Pancreas (tissue), 10 donors: ENCODE measurements at regions not wholly inside any gene's neighbourhood (a gene's known extent, or its start where the extent isn't known, plus 50 kb on each side); places are given as distances from the start of the nearest gene placed in this dataset.

Experiments
- ATAC-seq, 4 donors: fragments of 200-7000 bp; cut with Tn5 transposase; one replicate each; pipeline versions ENCODE4 v1.8.0 to v1.9.1; 2020; ENCODE audit warnings: mild to moderate bottlenecking in 4 of 4, moderate library complexity in 4 of 4
- DNase-seq, 6 donors: peaks; one replicate each; pipeline ENCODE4 v3.0.0-alpha.2; 2020
- FAIRE-seq: peaks from 2 replicates; lab custom pipeline; 2012; peaks lifted over from hg19 to GRCh38; lab: Jason Lieb, UNC
- H3K27ac ChIP-seq, 4 donors: fragments of 200-600 bp; sonication (generic); 1 replicate in 3 of 4; 2 replicates in 1 of 4; pipeline versions ENCODE4 v1.5.0 to v1.8.0; 2020
- H3K27me3 ChIP-seq, 4 donors: fragments of 200-600 bp; one replicate each; pipeline ENCODE4 v1.8.0; 2021
- H3K36me3 ChIP-seq, 3 donors: fragments of 200-600 bp; sonication (generic) in 1 of 3; one replicate each; pipeline versions ENCODE4 v1.5.0 to v1.8.0; 2020 to 2021
- H3K4me1 ChIP-seq, 3 donors: fragments of 200-600 bp; one replicate each; pipeline ENCODE4 v1.8.0; 2021
- H3K4me3 ChIP-seq, 4 donors: fragments of 200-600 bp; sonication (generic) in 2 of 4; one replicate each; pipeline versions ENCODE4 v1.5.0 to v1.8.0; 2020 to 2021
- H3K9me3 ChIP-seq, 4 donors: fragments of 200-600 bp; one replicate each; pipeline ENCODE4 v1.8.0; 2021
- CTCF ChIP-seq, 4 donors: fragments of 200-600 bp; sonication (generic) in 3 of 4; IDR thresholded peaks; one replicate each; pipeline versions ENCODE4 v1.5.0 to v1.8.0; 2021; ENCODE audit warnings: antibody characterized with exemption in 4 of 4
- WGBS, 2 donors: extraction: QIAGEN DNeasy Blood & Tissue Kit; methylation state at CpG; one replicate each; pipeline ENCODE4 v1.1.7; 2013; 5-methylcytosine and 5-hydroxymethylcytosine counted together
- intact Hi-C, 3 donors: fragments of 100-400 bp; cut with DNase I; formaldehyde crosslinking; loops; one replicate each; pipeline versions ENCODE4 v1.11.1 to v1.14.2; 2022
- donor health status: healthy with polysubstance abuse.
- donor health status: DM: no; HTN: no; CAD: no; lungs with moderate emphysema.
- donor health status: DM: no; HTN: no; CAD: no.
- donor health status: control.
- donor health status: control.
- donor health status: Bipolar disorder and iron deficiency.
- donor health status: DM: yes; HTN: yes; CAD: no.
- donor health status: DM: no; HTN: no; CAD: no.
- donor health status: DM: no; HTN: no; CAD: no.
- donor health status: DM: yes; HTN: yes; CAD: no.

DNA sequence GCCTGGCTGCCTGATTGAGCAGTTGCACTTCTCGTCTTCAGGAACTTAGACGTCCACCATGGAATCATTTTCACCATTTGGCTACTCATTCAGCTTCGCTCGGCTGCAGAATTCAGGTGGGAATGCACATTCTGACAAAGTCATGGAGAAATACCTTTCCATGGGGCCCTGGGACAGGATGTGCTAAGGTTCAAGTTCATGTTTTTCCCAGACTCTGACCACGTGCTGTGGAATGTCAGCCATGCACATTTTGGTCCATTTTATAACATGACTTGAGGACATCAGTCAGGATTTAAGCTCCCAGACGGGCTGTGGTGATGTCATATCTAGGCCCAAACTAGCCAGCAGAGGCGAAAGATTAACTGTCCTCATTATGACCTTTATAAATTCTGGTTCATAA, 205.3 kb downstream of the TBXT start:
- Histone ChIP-seq H3K27me3 (no peaks in the 10 kb centered on the region), H3K36me3 (no peaks in the 10 kb centered on the region), H3K4me1 (no peaks in the 10 kb centered on the region), H3K27ac (no peak overlapping the region), H3K9me3 (no peaks in the 10 kb centered on the region), H3K4me3 (no peak overlapping the region)
- intact Hi-C loops = no loop called here
- ATAC-seq = no peak
- FAIRE-seq = no peak
- WGBS, 2 donors = 67 to 77% methylated on average over 7 of the region's 7 CpGs
- no peak for TF ChIP-seq CTCF (IDR thresholded peaks at IDR 0.05)
- DNase-seq = no peak

GRCh38 chr6:165961233-165961632, 206.4 kb downstream of the TBXT start:
- TF ChIP-seq CTCF (IDR thresholded peaks at IDR 0.05) = no peak
- FAIRE-seq = no peak
- ATAC-seq = no peak
- Histone ChIP-seq H3K4me3 (no peak overlapping the region), H3K9me3 (no peaks in the 10 kb centered on the region), H3K27me3 (no peaks in the 10 kb centered on the region), H3K36me3 (no peaks in the 10 kb centered on the region), H3K27ac (no peak overlapping the region), H3K4me1 (no peaks in the 10 kb centered on the region)
- intact Hi-C loops = no loop called here
- no peak for DNase-seq
- WGBS, 2 donors = 71 to 74% methylated on average over 12 of the region's 12 CpGs

- FAIRE-seq (no peak), DNase-seq (no peak), ATAC-seq (no peak)
- 70 to 88% methylated on average over 12 of the region's 12 CpGs for WGBS, 2 donors
- Histone ChIP-seq H3K9me3 (no peaks in the 10 kb centered on the region), H3K27ac (no peak overlapping the region), H3K4me1 (no peaks in the 10 kb centered on the region), H3K36me3 (no peaks in the 10 kb centered on the region), H3K27me3 (no peaks in the 10 kb centered on the region), H3K4me3 (no peak overlapping the region)
- intact Hi-C loops = no loop called here
- no peak for TF ChIP-seq CTCF (IDR thresholded peaks at IDR 0.05)
These were observed 207.0 kb downstream of the TBXT start for GRCh38 chr6:165960695-165961094.

- TF ChIP-seq CTCF (IDR thresholded peaks at IDR 0.05) = no peak
These were observed 208.0 kb downstream of the TBXT start for GRCh38 chr6:165959627-165960026.

GRCh38 chr6:165956874-165957273, 210.8 kb downstream of the TBXT start:
- H3K27ac ChIP-seq = no peak overlapping the region
- DNase-seq (no peak), FAIRE-seq (no peak), ATAC-seq (no peak)
- no peaks in the 10 kb centered on the region for H3K9me3 ChIP-seq
- no peak for TF ChIP-seq CTCF (IDR thresholded peaks at IDR 0.05)
- no peaks in the 10 kb centered on the region for H3K4me1 ChIP-seq
- no peak overlapping the region for H3K4me3 ChIP-seq
- no peaks in the 10 kb centered on the region for H3K36me3 ChIP-seq
- intact Hi-C loops = no loop called here
- WGBS, 2 donors = 73 to 82% methylated on average over 1 of the region's 1 CpG
- no peaks in the 10 kb centered on the region for H3K27me3 ChIP-seq

More at GRCh38 chr6:165959627-165960026, 208.0 kb downstream of the TBXT start:
- FAIRE-seq (no peak), DNase-seq (no peak), ATAC-seq (no peak)
- 50 to 61% methylated on average over 5 of the region's 5 CpGs for WGBS, 2 donors
- intact Hi-C loops = no loop called here
- Histone ChIP-seq H3K4me3 (no peak overlapping the region), H3K27me3 (no peaks in the 10 kb centered on the region), H3K4me1 (no peaks in the 10 kb centered on the region), H3K9me3 (no peaks in the 10 kb centered on the region), H3K27ac (no peak overlapping the region), H3K36me3 (no peaks in the 10 kb centered on the region)
